H9 (cell line): ENCODE measurements at regions not wholly inside any gene's neighbourhood (a gene's known extent, or its start where the extent isn't known, plus 50 kb on each side); places are given as distances from the start of the nearest gene placed in this dataset.

Experiments
- DNase-seq: peaks from one replicate; pipeline ENCODE4 v3.0.0-alpha.2; 2017
- H2AFZ ChIP-seq: one replicate; pipeline ENCODE4 v1.6.1; 2013; ENCODE audit warnings: mild to moderate bottlenecking, low read length, control low read depth, moderate library complexity
- H2AK5ac ChIP-seq: 2 replicates; pipeline ENCODE4 v1.6.1; 2013; ENCODE audit warnings: low read length, control low read depth, mixed read lengths; ENCODE audit not compliant: insufficient read length
- H2BK120ac ChIP-seq: one replicate; pipeline ENCODE4 v1.6.1; 2013; ENCODE audit warnings: low read depth, mild to moderate bottlenecking, low read length, control low read depth, inconsistent platforms; ENCODE audit not compliant: poor library complexity, severe bottlenecking
- H2BK12ac ChIP-seq: 2 replicates; pipeline ENCODE4 v1.6.1; 2013; ENCODE audit warnings: low read length, control low read depth, mixed read lengths, low read depth; ENCODE audit not compliant: insufficient read length
- H2BK15ac ChIP-seq: 2 replicates; pipeline ENCODE4 v1.6.1; 2013; ENCODE audit warnings: low read depth, low read length, control low read depth
- H2BK20ac ChIP-seq: one replicate; pipeline ENCODE4 v1.6.1; 2013; ENCODE audit warnings: low read depth, mild to moderate bottlenecking, low read length, control low read depth, inconsistent platforms; ENCODE audit not compliant: poor library complexity, severe bottlenecking
- H2BK5ac ChIP-seq: 2 replicates; pipeline ENCODE4 v1.6.1; 2013; ENCODE audit warnings: low read length, control low read depth, mixed read lengths; ENCODE audit not compliant: insufficient read length
- H3K14ac ChIP-seq: 2 replicates; pipeline ENCODE4 v1.6.1; 2013; ENCODE audit warnings: low read length, control low read depth; ENCODE audit not compliant: insufficient read depth
- H3K18ac ChIP-seq: 2 replicates; pipeline ENCODE4 v1.6.1; 2013; ENCODE audit warnings: low read depth, mild to moderate bottlenecking, mixed read lengths, low read length, control low read depth; ENCODE audit not compliant: insufficient read length
- H3K23ac ChIP-seq: 2 replicates; pipeline ENCODE4 v1.6.1; 2013; ENCODE audit warnings: low read length, control low read depth, mixed read lengths, low read depth; ENCODE audit not compliant: insufficient read length
- H3K23me2 ChIP-seq: 2 replicates; pipeline ENCODE4 v1.6.1; 2013; ENCODE audit warnings: low read depth, mild to moderate bottlenecking, mixed read lengths, low read length, control low read depth; ENCODE audit not compliant: insufficient read length, poor library complexity, severe bottlenecking
- H3K27ac ChIP-seq: 2 replicates; pipeline ENCODE4 v1.5.1; 2013; ENCODE audit warnings: low read length, control low read depth, mixed read lengths, low read depth; ENCODE audit not compliant: insufficient read length
- H3K27me3 ChIP-seq: 2 replicates; pipeline ENCODE4 v1.6.1; 2013; ENCODE audit warnings: low read length, control low read depth, inconsistent platforms; ENCODE audit not compliant: insufficient read depth
- H3K4ac ChIP-seq: 2 replicates; pipeline ENCODE4 v1.6.1; 2013; ENCODE audit warnings: low read depth, mild to moderate bottlenecking, control low read depth, inconsistent platforms, low read length, moderate library complexity
- H3K4me1 ChIP-seq: 2 replicates; pipeline ENCODE4 v1.6.1; 2013; ENCODE audit warnings: low read length, control low read depth, inconsistent platforms; ENCODE audit not compliant: insufficient read depth
- H3K4me2 ChIP-seq: 2 replicates; pipeline ENCODE4 v1.6.1; 2013; ENCODE audit warnings: low read length, control low read depth, mixed read lengths; ENCODE audit not compliant: insufficient read length, insufficient read depth
- H3K56ac ChIP-seq: 2 replicates; pipeline ENCODE4 v1.6.1; 2013; ENCODE audit warnings: low read depth, mild to moderate bottlenecking, mixed read lengths, low read length, control low read depth; ENCODE audit not compliant: insufficient read length
- H3K79me1 ChIP-seq: 2 replicates; pipeline ENCODE4 v1.6.1; 2013; ENCODE audit warnings: low read depth, mild to moderate bottlenecking, moderate library complexity, low read length, control low read depth, inconsistent platforms; ENCODE audit not compliant: insufficient read depth, poor library complexity, severe bottlenecking
- H3K79me2 ChIP-seq: 2 replicates; pipeline ENCODE4 v1.6.1; 2013; ENCODE audit warnings: low read length, control low read depth, inconsistent platforms; ENCODE audit not compliant: insufficient read depth
- H3K9ac ChIP-seq: 2 replicates; pipeline ENCODE4 v1.6.1; 2013; ENCODE audit warnings: low read length, control low read depth, mixed read lengths; ENCODE audit not compliant: insufficient read length; ENCODE audit errors: extremely low read depth
- H3K9me3 ChIP-seq: one replicate; pipeline ENCODE4 v1.6.1; 2013; ENCODE audit warnings: low read depth, low read length, inconsistent platforms; ENCODE audit not compliant: control insufficient read depth
- H3T11ph ChIP-seq: one replicate; pipeline ENCODE4 v1.6.1; 2013; ENCODE audit warnings: mild to moderate bottlenecking, low read length, control low read depth, inconsistent platforms
- H4K20me1 ChIP-seq: one replicate; pipeline ENCODE4 v1.6.1; 2013; ENCODE audit not compliant: control insufficient read depth, insufficient read length, insufficient read depth
- H4K5ac ChIP-seq: 2 replicates; pipeline ENCODE4 v1.6.1; 2013; ENCODE audit warnings: low read depth, mild to moderate bottlenecking, mixed read lengths, low read length, control low read depth; ENCODE audit not compliant: insufficient read length
- H4K8ac ChIP-seq: replicated peaks from 2 replicates; pipeline ENCODE4 v1.6.1; 2013; ENCODE audit warnings: low read length, control low read depth, mixed read lengths, low read depth; ENCODE audit not compliant: insufficient read length
- H4K91ac ChIP-seq: 2 replicates; pipeline ENCODE4 v1.6.1; 2013; ENCODE audit warnings: low read depth, mild to moderate bottlenecking, moderate library complexity, mixed read lengths, low read length, control low read depth; ENCODE audit not compliant: insufficient read length
- H3K27ac Mint-ChIP-seq, 3 experiments: 2 replicates in 2 of 3; 3 replicates in 1 of 3; pipeline ENCODE4 v1.8.0; 2020 to 2021; ENCODE audit warnings: mixed read lengths in 3 of 3, mild to moderate bottlenecking in 1 of 3, moderate library complexity in 1 of 3
- H3K27me3 Mint-ChIP-seq: 2 replicates; pipeline ENCODE4 v1.8.0; 2021; ENCODE audit warnings: low read depth, mild to moderate bottlenecking, moderate library complexity, mixed read lengths
- H3K36me3 Mint-ChIP-seq, 3 experiments: 2 replicates in 2 of 3; 3 replicates in 1 of 3; pipeline ENCODE4 v1.8.0; 2020 to 2021; ENCODE audit warnings: low read depth in 3 of 3, mixed read lengths in 3 of 3; ENCODE audit not compliant: insufficient read depth in 1 of 3
- H3K4me1 Mint-ChIP-seq, 2 experiments: 2 replicates each; pipeline ENCODE4 v1.8.0; 2020; ENCODE audit warnings: mixed read lengths in 2 of 2
- H3K4me3 Mint-ChIP-seq, 2 experiments: 2 replicates in 1 of 2; 3 replicates in 1 of 2; pipeline ENCODE4 v1.8.0; 2020 to 2021; ENCODE audit warnings: mild to moderate bottlenecking in 2 of 2, mixed read lengths in 2 of 2, moderate library complexity in 1 of 2
- H3K9me3 Mint-ChIP-seq, 2 experiments: 2 replicates in 1 of 2; 3 replicates in 1 of 2; pipeline ENCODE4 v1.8.0; 2020; ENCODE audit warnings: mild to moderate bottlenecking in 2 of 2, mixed read lengths in 2 of 2, moderate library complexity in 1 of 2
- whole genome bisulfite sequencing: extraction: QIAGEN DNeasy Blood & Tissue Kit; methylation state at CpG from one replicate; pipeline ENCODE4 v1.1.7; 2013; ENCODE audit warnings: missing lambda C conversion rate, low lambda C conversion rate, mixed read lengths; ENCODE audit not compliant: insufficient read length; ENCODE audit errors: extremely low coverage; 5-methylcytosine and 5-hydroxymethylcytosine counted together
- TF ChIP-seq, protein P1 (sequence below): fragments of 200-600 bp; sonication (generic); conservative IDR thresholded peaks from 3 replicates; pipeline ENCODE4 v1.8.0; 2021; ENCODE audit warnings: antibody characterized with exemption, mild to moderate bottlenecking

- Histone ChIP-seq H2BK12ac (no peak overlapping the region), H3K4me1 (no peaks in the 10 kb centered on the region), H3K79me1 (no peaks in the 10 kb centered on the region), H3K18ac (no peak overlapping the region), H3K23me2 (no peaks in the 10 kb centered on the region), H3K23ac (no peak overlapping the region), H3K9ac (no peak overlapping the region), H3K79me2 (no peaks in the 10 kb centered on the region), H2BK15ac (no peak overlapping the region), H3T11ph (no peak overlapping the region), H4K5ac (no peak overlapping the region), H4K91ac (no peak overlapping the region), H3K27ac (no peak overlapping the region), H3K4ac (no peak overlapping the region), H2AK5ac (no peak overlapping the region), H4K8ac (no peak overlapping the region), H3K27me3 (no peaks in the 10 kb centered on the region), H2BK5ac (no peak overlapping the region), H3K56ac (no peak overlapping the region), H3K4me2 (no peak overlapping the region), H2BK120ac (no peak overlapping the region), H4K20me1 (no peaks in the 10 kb centered on the region), H2BK20ac (no peak overlapping the region), H2AFZ (no peak overlapping the region), H3K14ac (no peak overlapping the region), H3K9me3 (no peaks in the 10 kb centered on the region)
- Mint-ChIP-seq H3K27me3 (no peaks in the 10 kb centered on the region), H3K4me3 (no peak overlapping the region), H3K36me3 (no peaks in the 10 kb centered on the region), H3K4me1 (peaks cover 3 to 9% of the 10 kb centered on the region in 2 experiments), H3K27ac (no peak overlapping the region), H3K9me3 (no peaks in the 10 kb centered on the region)
- no CpG with 5 or more reads among the region's 1 CpG for WGBS
- TF ChIP-seq, protein P1, sequence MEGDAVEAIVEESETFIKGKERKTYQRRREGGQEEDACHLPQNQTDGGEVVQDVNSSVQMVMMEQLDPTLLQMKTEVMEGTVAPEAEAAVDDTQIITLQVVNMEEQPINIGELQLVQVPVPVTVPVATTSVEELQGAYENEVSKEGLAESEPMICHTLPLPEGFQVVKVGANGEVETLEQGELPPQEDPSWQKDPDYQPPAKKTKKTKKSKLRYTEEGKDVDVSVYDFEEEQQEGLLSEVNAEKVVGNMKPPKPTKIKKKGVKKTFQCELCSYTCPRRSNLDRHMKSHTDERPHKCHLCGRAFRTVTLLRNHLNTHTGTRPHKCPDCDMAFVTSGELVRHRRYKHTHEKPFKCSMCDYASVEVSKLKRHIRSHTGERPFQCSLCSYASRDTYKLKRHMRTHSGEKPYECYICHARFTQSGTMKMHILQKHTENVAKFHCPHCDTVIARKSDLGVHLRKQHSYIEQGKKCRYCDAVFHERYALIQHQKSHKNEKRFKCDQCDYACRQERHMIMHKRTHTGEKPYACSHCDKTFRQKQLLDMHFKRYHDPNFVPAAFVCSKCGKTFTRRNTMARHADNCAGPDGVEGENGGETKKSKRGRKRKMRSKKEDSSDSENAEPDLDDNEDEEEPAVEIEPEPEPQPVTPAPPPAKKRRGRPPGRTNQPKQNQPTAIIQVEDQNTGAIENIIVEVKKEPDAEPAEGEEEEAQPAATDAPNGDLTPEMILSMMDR, result no peak
- no peak for DNase-seq
These were observed 84.5 kb upstream of the ATP11B start for GRCh38 chr3:182708810-182709209.
